IPS-18a (cell line): ENCODE measurements at regions not wholly inside any gene's neighbourhood (a gene's known extent, or its start where the extent isn't known, plus 50 kb on each side); places are given as distances from the start of the nearest gene placed in this dataset.

Source experiments
- H3K27ac ChIP-seq: one replicate; pipeline ENCODE4 v1.5.1; 2013; ENCODE audit warnings: low read length
- H3K27me3 ChIP-seq: one replicate; pipeline ENCODE4 v1.6.1; 2013; ENCODE audit warnings: mild to moderate bottlenecking, low read length; ENCODE audit not compliant: control insufficient read depth, insufficient read depth
- H3K36me3 ChIP-seq: one replicate; pipeline ENCODE4 v1.6.1; 2013; ENCODE audit warnings: low read depth, low read length; ENCODE audit not compliant: control insufficient read depth
- H3K4me1 ChIP-seq: one replicate; pipeline ENCODE4 v1.6.1; 2013; ENCODE audit warnings: low read depth, low read length; ENCODE audit not compliant: control insufficient read depth
- H3K4me3 ChIP-seq: one replicate; pipeline ENCODE4 v1.5.1; 2013; ENCODE audit warnings: low read length
- H3K9ac ChIP-seq: one replicate; pipeline ENCODE4 v1.6.1; 2013; ENCODE audit warnings: mild to moderate bottlenecking, low read length, moderate library complexity
- H3K9me3 ChIP-seq: one replicate; pipeline ENCODE4 v1.6.1; 2013; ENCODE audit warnings: low read depth, low read length; ENCODE audit not compliant: control insufficient read depth

DNA sequence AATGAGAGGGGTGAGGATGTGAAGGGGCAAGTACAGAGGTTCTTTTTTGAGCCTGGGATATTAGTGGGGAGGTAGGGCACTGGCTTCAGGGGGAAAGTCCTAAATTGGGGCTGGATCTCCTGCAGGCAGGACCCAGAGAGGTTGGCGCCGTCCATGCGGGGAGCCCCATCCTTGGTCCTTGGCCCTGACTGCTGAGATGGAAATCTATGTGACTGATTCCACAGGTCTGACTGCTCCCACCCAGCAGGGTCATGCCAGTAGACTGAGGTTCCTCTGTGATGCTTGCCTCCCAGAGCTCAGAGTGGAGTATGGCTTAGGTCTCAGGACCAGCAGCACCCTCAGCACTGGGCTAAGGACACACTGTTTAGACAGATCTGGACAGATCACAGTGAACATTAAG, 988.6 kb upstream of the TMEM132C start:
- Histone ChIP-seq H3K9me3 (peaks cover 26% of the 10 kb centered on the region), H3K27me3 (no peaks in the 10 kb centered on the region), H3K36me3 (no peaks in the 10 kb centered on the region), H3K4me1 (no peaks in the 10 kb centered on the region), H3K9ac (no peak overlapping the region), H3K27ac (no peak overlapping the region), H3K4me3 (no peak overlapping the region)

GRCh38 chr12:127280393-127281275, 986.3 kb upstream of the TMEM132C start:
- H3K27me3 ChIP-seq, result no peaks in the 10 kb centered on the region
- peaks cover 23% of the 10 kb centered on the region for H3K9me3 ChIP-seq
- no peaks in the 10 kb centered on the region for H3K36me3 ChIP-seq
- no peak overlapping the region for H3K27ac ChIP-seq
- no peak overlapping the region for H3K9ac ChIP-seq
- no peak overlapping the region for H3K4me3 ChIP-seq
- no peaks in the 10 kb centered on the region for H3K4me1 ChIP-seq

DNA sequence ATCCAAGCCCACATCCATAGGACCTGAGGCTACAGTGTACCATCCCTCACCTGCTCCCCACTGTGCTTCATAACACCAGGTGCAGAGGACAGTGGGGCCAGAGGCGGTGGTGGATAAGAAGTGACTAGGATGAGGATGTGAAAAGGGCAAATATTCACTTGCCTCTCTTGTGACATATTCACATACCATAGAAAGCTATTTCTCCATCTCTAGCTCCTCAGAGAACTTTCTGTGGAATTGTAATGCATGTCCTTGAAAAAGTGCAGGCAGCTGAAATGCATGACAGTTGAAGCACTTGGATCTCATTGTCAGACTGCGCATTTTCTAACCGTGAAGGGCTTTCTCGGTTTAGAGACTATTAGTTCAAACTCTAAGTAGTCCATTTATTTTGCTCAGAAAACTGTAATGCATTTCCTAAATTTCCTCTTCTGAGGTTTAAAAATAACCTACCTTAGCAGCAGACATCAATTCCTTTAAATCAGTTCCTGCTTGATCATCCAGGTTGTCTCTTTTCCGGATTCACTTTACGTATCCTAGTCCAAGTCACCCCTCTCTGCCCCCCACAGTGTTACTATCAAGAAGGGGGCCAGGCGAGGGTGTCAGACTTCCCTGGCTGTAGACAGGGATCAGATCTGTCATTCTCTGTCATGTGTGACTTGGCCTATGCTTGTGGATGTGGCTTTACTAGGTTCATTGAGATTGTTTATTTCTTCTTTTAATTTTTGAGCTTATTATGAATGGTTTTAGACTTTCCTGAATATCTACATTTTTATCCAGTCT, 984.0 kb upstream of the TMEM132C start:
- Histone ChIP-seq H3K27me3 (no peaks in the 10 kb centered on the region), H3K4me1 (no peaks in the 10 kb centered on the region), H3K9ac (no peak overlapping the region), H3K9me3 (peaks cover 16% of the 10 kb centered on the region), H3K27ac (no peak overlapping the region), H3K4me3 (no peak overlapping the region), H3K36me3 (no peaks in the 10 kb centered on the region)

- no peak overlapping the region for H3K27ac ChIP-seq
- H3K36me3 ChIP-seq, result no peaks in the 10 kb centered on the region
Observed at GRCh38 chr12:127284021-127284420, 982.9 kb upstream of the TMEM132C start.

DNA sequence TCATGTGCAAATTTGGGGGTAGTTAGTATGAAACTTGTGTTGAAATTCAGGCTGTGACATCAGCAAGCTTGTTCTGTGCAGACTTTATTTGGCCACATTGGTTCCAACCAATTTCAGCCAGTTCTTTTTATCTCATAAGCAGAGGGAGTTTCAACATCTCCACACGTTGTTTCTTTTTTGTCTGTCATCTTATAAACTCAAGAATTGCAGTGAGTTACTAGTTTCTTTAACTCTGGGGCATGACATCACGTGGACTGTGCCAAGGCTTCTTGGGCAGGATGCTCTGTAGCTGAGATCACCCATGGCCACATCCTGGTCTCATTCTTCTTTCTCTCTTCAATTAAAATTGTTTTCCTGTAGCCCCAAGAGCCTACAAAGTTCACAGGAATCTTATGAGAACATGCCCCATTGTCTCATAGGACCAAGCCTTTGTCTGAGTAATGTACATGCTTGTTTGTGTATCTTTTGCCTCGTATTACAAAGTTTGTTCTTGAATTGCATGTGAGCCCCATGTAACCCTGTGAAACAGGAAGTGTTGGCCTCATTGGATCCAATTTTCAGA, 982.0 kb upstream of the TMEM132C start:
- Histone ChIP-seq H3K36me3 (no peaks in the 10 kb centered on the region), H3K27ac (no peak overlapping the region)

More at GRCh38 chr12:127284021-127284420, 982.9 kb upstream of the TMEM132C start:
- Histone ChIP-seq H3K27me3 (no peaks in the 10 kb centered on the region), H3K4me1 (no peaks in the 10 kb centered on the region), H3K4me3 (no peak overlapping the region), H3K9me3 (peaks cover 12% of the 10 kb centered on the region), H3K9ac (no peak overlapping the region)

DNA sequence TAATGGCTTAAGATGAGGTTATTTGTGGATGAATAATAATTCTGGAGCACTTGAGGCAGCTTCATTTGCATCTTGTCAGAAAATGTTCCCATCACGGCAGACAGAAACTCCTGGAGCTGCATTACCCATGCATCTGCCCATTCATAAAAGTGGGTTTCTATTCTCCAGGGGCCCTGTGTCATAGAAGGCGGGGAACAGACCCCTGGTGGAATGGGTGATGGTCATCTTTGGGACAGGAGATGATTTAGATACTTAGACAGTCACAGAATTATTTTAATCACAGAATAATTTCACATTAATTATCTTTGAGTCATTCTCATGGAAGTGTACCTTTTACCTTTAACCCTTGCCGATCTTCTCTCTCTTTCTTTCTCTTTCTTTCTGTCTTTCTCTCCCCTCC, 980.7 kb upstream of the TMEM132C start:
- H3K27me3 ChIP-seq, result no peaks in the 10 kb centered on the region
- H3K36me3 ChIP-seq, result no peaks in the 10 kb centered on the region
- H3K4me1 ChIP-seq, result no peaks in the 10 kb centered on the region
- H3K4me3 ChIP-seq, result no peak overlapping the region
- no peak overlapping the region for H3K27ac ChIP-seq
- no peak overlapping the region for H3K9ac ChIP-seq
- H3K9me3 ChIP-seq, result peaks cover 9% of the 10 kb centered on the region

More for the DNA sequence above, 982.0 kb upstream of the TMEM132C start:
- no peak overlapping the region for H3K9ac ChIP-seq
- no peaks in the 10 kb centered on the region for H3K4me1 ChIP-seq
- H3K9me3 ChIP-seq, result peaks cover 9% of the 10 kb centered on the region
- no peak overlapping the region for H3K4me3 ChIP-seq
- no peaks in the 10 kb centered on the region for H3K27me3 ChIP-seq

DNA sequence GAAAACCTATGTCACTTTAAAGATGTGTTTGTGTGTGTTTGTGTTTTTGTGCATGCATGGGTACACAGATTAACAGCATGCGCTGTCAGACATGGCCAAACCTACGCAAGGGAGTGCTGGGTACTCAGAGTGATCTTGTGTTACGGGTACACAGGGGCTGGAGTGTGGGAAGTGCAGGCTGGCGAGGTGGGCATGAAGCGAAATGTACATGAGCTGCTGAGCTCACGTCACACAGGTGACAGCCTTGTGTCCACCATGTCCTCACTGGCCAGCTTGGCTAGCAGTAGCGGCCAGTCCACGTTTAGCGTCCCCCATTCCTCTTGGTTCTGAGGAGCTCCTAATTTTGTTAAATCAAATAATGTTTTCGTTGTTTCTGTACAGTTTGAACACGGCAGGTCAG, 979.7 kb upstream of the TMEM132C start:
- no peak overlapping the region for H3K9ac ChIP-seq
- H3K36me3 ChIP-seq, result no peaks in the 10 kb centered on the region
- no peak overlapping the region for H3K27ac ChIP-seq
- H3K27me3 ChIP-seq, result no peaks in the 10 kb centered on the region
- peaks cover 12% of the 10 kb centered on the region for H3K9me3 ChIP-seq
- H3K4me3 ChIP-seq, result no peak overlapping the region
- no peaks in the 10 kb centered on the region for H3K4me1 ChIP-seq

DNA sequence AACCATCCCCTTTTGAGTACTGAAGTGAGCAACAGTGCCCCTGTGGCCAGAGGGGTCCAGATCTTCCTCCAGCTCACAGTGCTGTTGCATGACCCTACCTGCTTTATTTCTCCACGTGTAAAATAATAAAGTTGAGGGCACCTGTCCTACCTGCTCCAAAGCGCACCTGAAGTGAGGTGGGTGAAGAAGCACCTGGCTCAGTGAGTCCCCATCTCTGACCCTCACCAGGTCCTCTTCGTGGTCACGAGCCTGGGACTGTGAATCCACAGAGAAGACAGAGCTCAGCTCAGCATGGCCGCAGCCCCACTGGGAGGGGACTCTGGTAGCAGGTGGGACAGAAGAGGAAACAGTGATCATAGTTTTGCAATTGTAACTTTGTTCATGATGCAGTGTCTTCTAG, 976.7 kb upstream of the TMEM132C start:
- peaks cover 9% of the 10 kb centered on the region for H3K9me3 ChIP-seq
- no peak overlapping the region for H3K9ac ChIP-seq
- H3K27me3 ChIP-seq, result no peaks in the 10 kb centered on the region
- H3K4me1 ChIP-seq, result no peaks in the 10 kb centered on the region
- H3K4me3 ChIP-seq, result no peak overlapping the region
- H3K36me3 ChIP-seq, result no peaks in the 10 kb centered on the region
- H3K27ac ChIP-seq, result no peak overlapping the region

DNA sequence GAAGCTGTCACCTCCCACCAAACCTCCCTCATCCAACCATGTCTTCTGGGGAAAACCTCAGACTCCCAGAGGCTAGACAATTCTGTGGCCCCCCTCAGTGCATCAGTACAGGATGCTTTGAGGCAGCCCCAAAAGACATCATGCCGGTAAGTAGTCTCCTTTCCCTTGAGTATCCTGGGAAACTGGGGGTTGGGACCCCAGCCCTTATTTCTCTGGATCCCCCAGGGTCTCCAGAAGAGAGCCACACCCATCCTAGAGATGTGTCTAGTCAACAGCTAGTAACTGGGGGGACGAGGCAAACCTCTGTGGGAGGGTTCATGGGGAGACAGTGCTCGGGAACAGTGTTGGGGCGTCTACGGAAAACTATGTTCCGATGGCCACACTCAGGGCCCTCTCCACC, 974.2 kb upstream of the TMEM132C start:
- no peaks in the 10 kb centered on the region for H3K4me1 ChIP-seq
- H3K27me3 ChIP-seq, result no peaks in the 10 kb centered on the region
- H3K36me3 ChIP-seq, result no peaks in the 10 kb centered on the region
- no peak overlapping the region for H3K27ac ChIP-seq
- no peak overlapping the region for H3K9ac ChIP-seq
- no peak overlapping the region for H3K4me3 ChIP-seq
- peaks cover 22% of the 10 kb centered on the region for H3K9me3 ChIP-seq

- H3K27me3 ChIP-seq, result no peaks in the 10 kb centered on the region
- H3K27ac ChIP-seq, result no peak overlapping the region
- H3K9me3 ChIP-seq, result peaks cover 25% of the 10 kb centered on the region
- H3K36me3 ChIP-seq, result no peaks in the 10 kb centered on the region
- H3K9ac ChIP-seq, result no peak overlapping the region
- no peak overlapping the region for H3K4me3 ChIP-seq
- no peaks in the 10 kb centered on the region for H3K4me1 ChIP-seq
Observed at GRCh38 chr12:127293507-127294310, 973.3 kb upstream of the TMEM132C start.

DNA sequence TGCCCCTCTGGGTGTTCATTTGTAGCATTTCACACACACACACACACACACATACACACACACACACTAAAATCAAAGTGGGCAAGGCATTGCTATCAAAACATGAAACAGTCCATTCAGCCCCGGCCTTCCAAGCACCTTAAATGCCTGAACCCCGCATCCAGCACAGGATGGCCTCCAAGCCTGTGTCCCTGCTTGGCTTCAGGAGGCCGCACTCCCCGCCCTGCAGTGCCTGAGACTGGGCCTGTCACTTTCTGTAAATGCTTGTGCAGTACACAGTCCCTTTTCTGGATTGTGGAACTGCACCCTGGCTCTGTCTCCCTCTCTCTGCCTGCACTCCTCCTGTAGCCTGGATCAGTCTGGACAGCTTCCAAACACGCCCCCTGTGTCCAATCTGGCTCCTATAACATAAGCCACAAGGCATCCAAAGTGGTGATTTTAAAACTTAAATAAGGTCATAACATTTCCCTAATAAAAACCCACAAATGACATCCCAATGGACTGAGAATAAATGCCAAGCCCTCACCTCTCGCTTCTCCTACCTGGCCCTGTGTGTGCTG, 972.2 kb upstream of the TMEM132C start:
- H3K4me1 ChIP-seq, result no peaks in the 10 kb centered on the region
- H3K9me3 ChIP-seq, result peaks cover 33% of the 10 kb centered on the region
- no peaks in the 10 kb centered on the region for H3K36me3 ChIP-seq
- no peaks in the 10 kb centered on the region for H3K27me3 ChIP-seq
- H3K27ac ChIP-seq, result no peak overlapping the region
- no peak overlapping the region for H3K9ac ChIP-seq
- H3K4me3 ChIP-seq, result no peak overlapping the region
